ENCODE measurements at regions not wholly inside any gene's neighbourhood (a gene's known extent, or its start where the extent isn't known, plus 50 kb on each side); places are given as distances from the start of the nearest gene placed in this dataset.
A peak's percentile ranks its signal among the peaks of the same experiment; 100 is the strongest.

DNA sequence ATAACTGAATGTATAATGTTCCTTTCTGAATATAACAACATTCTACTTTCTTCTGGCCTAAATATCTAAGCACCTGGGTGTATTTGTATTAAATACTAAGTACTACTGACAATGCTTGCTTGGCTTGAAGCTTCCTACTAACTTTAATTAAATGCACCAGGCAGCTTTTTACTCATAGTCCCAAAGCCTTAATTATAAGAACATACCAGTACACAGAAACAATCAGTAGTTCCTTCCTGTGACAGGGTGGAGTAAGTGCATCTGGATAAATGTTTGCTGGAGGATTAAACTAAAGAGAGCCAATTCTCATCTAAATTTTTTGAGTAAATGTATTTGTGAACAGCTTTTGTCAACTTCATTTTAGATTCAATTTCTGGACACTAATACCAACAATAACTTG, 558.6 kb upstream of the SEMA6A start:
- no peaks in the 10 kb centered on the region for H3K4me1 ChIP-seq (ENCODE audit: insufficient read depth)
- Mint-ChIP-seq H3K4me1 (0 out of 3 replicates have a peak, but pooled peaks cover 3% of the 10 kb centered on the region), H3K36me3 (ENCODE audit: low read depth) (no peaks in the 10 kb centered on the region), H3K9me3 (no peaks in the 10 kb centered on the region), H3K27ac (no peak overlapping the region), H3K4me3 (no peak overlapping the region), H3K27me3 (ENCODE audit: insufficient read depth, low read depth, poor library complexity) (peaks cover 2% of the 10 kb centered on the region)
- ATAC-seq (no peak), DNase-seq (ENCODE audit: low spot score) (no peak)
- H3K36me3 ChIP-seq (ENCODE audit: insufficient read depth) = no peaks in the 10 kb centered on the region
- TF ChIP-seq, protein P1, sequence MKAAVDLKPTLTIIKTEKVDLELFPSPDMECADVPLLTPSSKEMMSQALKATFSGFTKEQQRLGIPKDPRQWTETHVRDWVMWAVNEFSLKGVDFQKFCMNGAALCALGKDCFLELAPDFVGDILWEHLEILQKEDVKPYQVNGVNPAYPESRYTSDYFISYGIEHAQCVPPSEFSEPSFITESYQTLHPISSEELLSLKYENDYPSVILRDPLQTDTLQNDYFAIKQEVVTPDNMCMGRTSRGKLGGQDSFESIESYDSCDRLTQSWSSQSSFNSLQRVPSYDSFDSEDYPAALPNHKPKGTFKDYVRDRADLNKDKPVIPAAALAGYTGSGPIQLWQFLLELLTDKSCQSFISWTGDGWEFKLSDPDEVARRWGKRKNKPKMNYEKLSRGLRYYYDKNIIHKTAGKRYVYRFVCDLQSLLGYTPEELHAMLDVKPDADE (IDR thresholded peaks at IDR 0.05) = no peak
- H3K27me3 ChIP-seq (ENCODE audit: insufficient read depth) = no peaks in the 10 kb centered on the region
- no peaks in the 10 kb centered on the region for H3F3A ChIP-seq (replicated peaks; ENCODE audit: low read depth)
- H2AFZ ChIP-seq = no peak overlapping the region
- H3K9me2 ChIP-seq (ENCODE audit: insufficient read depth) = peaks cover 4% of the 10 kb centered on the region; the same call in 1 of the 2 replicates
- no peak overlapping the region for H3K4me3 ChIP-seq
- H4K20me1 ChIP-seq (replicated peaks; ENCODE audit: insufficient read depth) = no peaks in the 10 kb centered on the region
- no peaks in the 10 kb centered on the region for H3K79me2 ChIP-seq (replicated peaks; ENCODE audit: insufficient read depth)
- H3K27ac ChIP-seq (ENCODE audit: low read depth) = no peak overlapping the region
- no peak overlapping the region for H3K4me2 ChIP-seq

DNA sequence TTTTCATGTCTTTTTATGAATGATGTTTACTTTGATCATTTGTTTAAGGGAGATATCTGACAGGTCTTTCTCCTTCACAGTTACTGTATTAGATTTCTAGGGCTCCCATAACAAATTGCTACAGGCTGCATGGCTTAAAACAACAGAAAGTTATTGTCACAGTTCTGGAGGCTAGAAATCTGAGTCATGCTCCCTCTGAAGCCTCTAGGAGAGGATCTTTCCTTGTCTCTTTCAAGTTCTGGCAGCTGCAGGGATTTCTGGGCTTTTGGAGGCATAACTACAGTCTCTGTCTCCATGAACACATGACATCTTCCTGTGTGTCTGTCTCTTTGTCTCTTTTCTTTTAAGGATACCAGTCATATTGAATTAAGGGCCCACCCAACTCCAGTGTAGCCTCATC, 557.3 kb upstream of the SEMA6A start:
- Mint-ChIP-seq H3K4me3 (no peak overlapping the region), H3K9me3 (peaks cover 6% of the 10 kb centered on the region; the same call in 1 of the 3 replicates), H3K27ac (no peak overlapping the region), H3K4me1 (0 out of 3 replicates have a peak, but pooled peaks cover 3% of the 10 kb centered on the region), H3K36me3 (ENCODE audit: low read depth) (peaks cover 3% of the 10 kb centered on the region; the same call in 1 of the 3 replicates), H3K27me3 (ENCODE audit: insufficient read depth, low read depth, poor library complexity) (peaks cover 2% of the 10 kb centered on the region)
- Histone ChIP-seq H3F3A (replicated peaks; ENCODE audit: low read depth) (no peaks in the 10 kb centered on the region), H4K20me1 (replicated peaks; ENCODE audit: insufficient read depth) (no peaks in the 10 kb centered on the region), H3K4me2 (no peak overlapping the region), H3K9me2 (ENCODE audit: insufficient read depth) (no peaks in the 10 kb centered on the region; the same call in 1 of the 2 replicates), H3K79me2 (replicated peaks; ENCODE audit: insufficient read depth) (no peaks in the 10 kb centered on the region), H3K4me3 (no peak overlapping the region), H2AFZ (peak overlapping the region; percentile 89), H3K27ac (ENCODE audit: low read depth) (no peak overlapping the region), H3K36me3 (ENCODE audit: insufficient read depth) (no peaks in the 10 kb centered on the region), H3K27me3 (ENCODE audit: insufficient read depth) (no peaks in the 10 kb centered on the region), H3K4me1 (ENCODE audit: insufficient read depth) (no peaks in the 10 kb centered on the region)
- ATAC-seq (no peak), DNase-seq (ENCODE audit: low spot score) (no peak)
- TF ChIP-seq CREB1 (CRISPR knock-in tag; IDR thresholded peaks at IDR 0.05; ENCODE audit: low read depth) (no peak), EZH2 (IDR thresholded peaks at IDR 0.05; ENCODE audit: low read depth, unreplicated experiment) (no peak), STAT1 (IDR thresholded peaks at IDR 0.05; ENCODE audit: unreplicated experiment) (no peak), POLR2AphosphoS5 (IDR thresholded peaks at IDR 0.05; ENCODE audit: low read depth) (no peak), ZNF114 (CRISPR knock-in tag; IDR thresholded peaks at IDR 0.05) (no peak), NANOG (IDR thresholded peaks at IDR 0.05; ENCODE audit: borderline replicate concordance) (no peak)
- TF ChIP-seq, protein P2, sequence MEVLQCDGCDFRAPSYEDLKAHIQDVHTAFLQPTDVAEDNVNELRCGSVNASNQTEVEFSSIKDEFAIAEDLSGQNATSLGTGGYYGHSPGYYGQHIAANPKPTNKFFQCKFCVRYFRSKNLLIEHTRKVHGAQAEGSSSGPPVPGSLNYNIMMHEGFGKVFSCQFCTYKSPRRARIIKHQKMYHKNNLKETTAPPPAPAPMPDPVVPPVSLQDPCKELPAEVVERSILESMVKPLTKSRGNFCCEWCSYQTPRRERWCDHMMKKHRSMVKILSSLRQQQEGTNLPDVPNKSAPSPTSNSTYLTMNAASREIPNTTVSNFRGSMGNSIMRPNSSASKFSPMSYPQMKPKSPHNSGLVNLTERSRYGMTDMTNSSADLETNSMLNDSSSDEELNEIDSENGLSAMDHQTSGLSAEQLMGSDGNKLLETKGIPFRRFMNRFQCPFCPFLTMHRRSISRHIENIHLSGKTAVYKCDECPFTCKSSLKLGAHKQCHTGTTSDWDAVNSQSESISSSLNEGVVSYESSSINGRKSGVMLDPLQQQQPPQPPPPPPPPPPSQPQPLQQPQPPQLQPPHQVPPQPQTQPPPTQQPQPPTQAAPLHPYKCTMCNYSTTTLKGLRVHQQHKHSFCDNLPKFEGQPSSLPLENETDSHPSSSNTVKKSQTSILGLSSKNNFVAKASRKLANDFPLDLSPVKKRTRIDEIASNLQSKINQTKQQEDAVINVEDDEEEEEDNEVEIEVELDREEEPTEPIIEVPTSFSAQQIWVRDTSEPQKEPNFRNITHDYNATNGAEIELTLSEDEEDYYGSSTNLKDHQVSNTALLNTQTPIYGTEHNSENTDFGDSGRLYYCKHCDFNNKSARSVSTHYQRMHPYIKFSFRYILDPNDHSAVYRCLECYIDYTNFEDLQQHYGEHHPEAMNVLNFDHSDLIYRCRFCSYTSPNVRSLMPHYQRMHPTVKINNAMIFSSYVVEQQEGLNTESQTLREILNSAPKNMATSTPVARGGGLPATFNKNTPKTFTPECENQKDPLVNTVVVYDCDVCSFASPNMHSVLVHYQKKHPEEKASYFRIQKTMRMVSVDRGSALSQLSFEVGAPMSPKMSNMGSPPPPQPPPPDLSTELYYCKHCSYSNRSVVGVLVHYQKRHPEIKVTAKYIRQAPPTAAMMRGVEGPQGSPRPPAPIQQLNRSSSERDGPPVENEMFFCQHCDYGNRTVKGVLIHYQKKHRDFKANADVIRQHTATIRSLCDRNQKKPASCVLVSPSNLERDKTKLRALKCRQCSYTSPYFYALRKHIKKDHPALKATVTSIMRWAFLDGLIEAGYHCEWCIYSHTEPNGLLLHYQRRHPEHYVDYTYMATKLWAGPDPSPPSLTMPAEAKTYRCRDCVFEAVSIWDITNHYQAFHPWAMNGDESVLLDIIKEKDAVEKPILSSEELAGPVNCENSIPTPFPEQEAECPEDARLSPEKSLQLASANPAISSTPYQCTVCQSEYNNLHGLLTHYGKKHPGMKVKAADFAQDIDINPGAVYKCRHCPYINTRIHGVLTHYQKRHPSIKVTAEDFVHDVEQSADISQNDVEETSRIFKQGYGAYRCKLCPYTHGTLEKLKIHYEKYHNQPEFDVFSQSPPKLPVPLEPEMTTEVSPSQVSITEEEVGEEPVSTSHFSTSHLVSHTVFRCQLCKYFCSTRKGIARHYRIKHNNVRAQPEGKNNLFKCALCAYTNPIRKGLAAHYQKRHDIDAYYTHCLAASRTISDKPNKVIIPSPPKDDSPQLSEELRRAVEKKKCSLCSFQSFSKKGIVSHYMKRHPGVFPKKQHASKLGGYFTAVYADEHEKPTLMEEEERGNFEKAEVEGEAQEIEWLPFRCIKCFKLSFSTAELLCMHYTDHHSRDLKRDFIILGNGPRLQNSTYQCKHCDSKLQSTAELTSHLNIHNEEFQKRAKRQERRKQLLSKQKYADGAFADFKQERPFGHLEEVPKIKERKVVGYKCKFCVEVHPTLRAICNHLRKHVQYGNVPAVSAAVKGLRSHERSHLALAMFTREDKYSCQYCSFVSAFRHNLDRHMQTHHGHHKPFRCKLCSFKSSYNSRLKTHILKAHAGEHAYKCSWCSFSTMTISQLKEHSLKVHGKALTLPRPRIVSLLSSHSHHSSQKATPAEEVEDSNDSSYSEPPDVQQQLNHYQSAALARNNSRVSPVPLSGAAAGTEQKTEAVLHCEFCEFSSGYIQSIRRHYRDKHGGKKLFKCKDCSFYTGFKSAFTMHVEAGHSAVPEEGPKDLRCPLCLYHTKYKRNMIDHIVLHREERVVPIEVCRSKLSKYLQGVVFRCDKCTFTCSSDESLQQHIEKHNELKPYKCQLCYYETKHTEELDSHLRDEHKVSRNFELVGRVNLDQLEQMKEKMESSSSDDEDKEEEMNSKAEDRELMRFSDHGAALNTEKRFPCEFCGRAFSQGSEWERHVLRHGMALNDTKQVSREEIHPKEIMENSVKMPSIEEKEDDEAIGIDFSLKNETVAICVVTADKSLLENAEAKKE (CRISPR knock-in tag; IDR thresholded peaks at IDR 0.05) = no peak
- TF ChIP-seq, protein P3, sequence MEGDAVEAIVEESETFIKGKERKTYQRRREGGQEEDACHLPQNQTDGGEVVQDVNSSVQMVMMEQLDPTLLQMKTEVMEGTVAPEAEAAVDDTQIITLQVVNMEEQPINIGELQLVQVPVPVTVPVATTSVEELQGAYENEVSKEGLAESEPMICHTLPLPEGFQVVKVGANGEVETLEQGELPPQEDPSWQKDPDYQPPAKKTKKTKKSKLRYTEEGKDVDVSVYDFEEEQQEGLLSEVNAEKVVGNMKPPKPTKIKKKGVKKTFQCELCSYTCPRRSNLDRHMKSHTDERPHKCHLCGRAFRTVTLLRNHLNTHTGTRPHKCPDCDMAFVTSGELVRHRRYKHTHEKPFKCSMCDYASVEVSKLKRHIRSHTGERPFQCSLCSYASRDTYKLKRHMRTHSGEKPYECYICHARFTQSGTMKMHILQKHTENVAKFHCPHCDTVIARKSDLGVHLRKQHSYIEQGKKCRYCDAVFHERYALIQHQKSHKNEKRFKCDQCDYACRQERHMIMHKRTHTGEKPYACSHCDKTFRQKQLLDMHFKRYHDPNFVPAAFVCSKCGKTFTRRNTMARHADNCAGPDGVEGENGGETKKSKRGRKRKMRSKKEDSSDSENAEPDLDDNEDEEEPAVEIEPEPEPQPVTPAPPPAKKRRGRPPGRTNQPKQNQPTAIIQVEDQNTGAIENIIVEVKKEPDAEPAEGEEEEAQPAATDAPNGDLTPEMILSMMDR (conservative IDR thresholded peaks at IDR 0.05; ENCODE audit: low read depth in 2 of 2) = no peak
- TF ChIP-seq, protein P4, sequence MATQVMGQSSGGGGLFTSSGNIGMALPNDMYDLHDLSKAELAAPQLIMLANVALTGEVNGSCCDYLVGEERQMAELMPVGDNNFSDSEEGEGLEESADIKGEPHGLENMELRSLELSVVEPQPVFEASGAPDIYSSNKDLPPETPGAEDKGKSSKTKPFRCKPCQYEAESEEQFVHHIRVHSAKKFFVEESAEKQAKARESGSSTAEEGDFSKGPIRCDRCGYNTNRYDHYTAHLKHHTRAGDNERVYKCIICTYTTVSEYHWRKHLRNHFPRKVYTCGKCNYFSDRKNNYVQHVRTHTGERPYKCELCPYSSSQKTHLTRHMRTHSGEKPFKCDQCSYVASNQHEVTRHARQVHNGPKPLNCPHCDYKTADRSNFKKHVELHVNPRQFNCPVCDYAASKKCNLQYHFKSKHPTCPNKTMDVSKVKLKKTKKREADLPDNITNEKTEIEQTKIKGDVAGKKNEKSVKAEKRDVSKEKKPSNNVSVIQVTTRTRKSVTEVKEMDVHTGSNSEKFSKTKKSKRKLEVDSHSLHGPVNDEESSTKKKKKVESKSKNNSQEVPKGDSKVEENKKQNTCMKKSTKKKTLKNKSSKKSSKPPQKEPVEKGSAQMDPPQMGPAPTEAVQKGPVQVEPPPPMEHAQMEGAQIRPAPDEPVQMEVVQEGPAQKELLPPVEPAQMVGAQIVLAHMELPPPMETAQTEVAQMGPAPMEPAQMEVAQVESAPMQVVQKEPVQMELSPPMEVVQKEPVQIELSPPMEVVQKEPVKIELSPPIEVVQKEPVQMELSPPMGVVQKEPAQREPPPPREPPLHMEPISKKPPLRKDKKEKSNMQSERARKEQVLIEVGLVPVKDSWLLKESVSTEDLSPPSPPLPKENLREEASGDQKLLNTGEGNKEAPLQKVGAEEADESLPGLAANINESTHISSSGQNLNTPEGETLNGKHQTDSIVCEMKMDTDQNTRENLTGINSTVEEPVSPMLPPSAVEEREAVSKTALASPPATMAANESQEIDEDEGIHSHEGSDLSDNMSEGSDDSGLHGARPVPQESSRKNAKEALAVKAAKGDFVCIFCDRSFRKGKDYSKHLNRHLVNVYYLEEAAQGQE (IDR thresholded peaks at IDR 0.05; ENCODE audit: unreplicated experiment) = no peak

All from GM23338 (cell line).